H1 (cell line): ENCODE measurements at regions not wholly inside any gene's neighbourhood (a gene's known extent, or its start where the extent isn't known, plus 50 kb on each side); places are given as distances from the start of the nearest gene placed in this dataset.
A peak's percentile ranks its signal among the peaks of the same experiment; 100 is the strongest.

Experiments used
- CTCF ChIA-PET: fragments of 300-600 bp; sonication (Branson Sonifier 250); formaldehyde crosslinking; loops from one replicate; lab custom pipeline; 2021; ENCODE audit not compliant: partially characterized antibody; lab: Charles Lee
- POLR2A ChIA-PET: fragments of 300-600 bp; sonication (Branson Sonifier 250); formaldehyde crosslinking; loops from one replicate; lab custom pipeline; 2021; ENCODE audit warnings: inconsistent platforms; ENCODE audit not compliant: partially characterized antibody; lab: Charles Lee
- DNase-seq, 2 experiments: peaks; one replicate each; pipeline versions ENCODE4 v3.0.0 to v3.0.0-alpha.2; 2010 to 2022; ENCODE audit warnings: low spot score in 2 of 2, low read depth in 1 of 2, mixed read lengths in 1 of 2
- FAIRE-seq: peaks from 2 replicates; lab custom pipeline; 2011; peaks lifted over from hg19 to GRCh38; lab: Jason Lieb, UNC
- H2AFZ ChIP-seq: 2 replicates; pipeline ENCODE4 v1.8.1; 2012; ENCODE audit warnings: low read length, inconsistent platforms
- H2AK5ac ChIP-seq: 2 replicates; pipeline ENCODE4 v1.6.1; 2013; ENCODE audit warnings: low read depth, low read length
- H2BK120ac ChIP-seq: replicated peaks from 2 replicates; pipeline ENCODE3; 2013; ENCODE audit warnings: low read depth, low read length, inconsistent platforms
- H2BK12ac ChIP-seq: 2 replicates; pipeline ENCODE4 v1.6.1; 2013; ENCODE audit warnings: low read depth, low read length
- H2BK15ac ChIP-seq: 2 replicates; pipeline ENCODE4 v1.6.1; 2013; ENCODE audit warnings: low read length
- H2BK20ac ChIP-seq: 2 replicates; pipeline ENCODE4 v1.6.1; 2013; ENCODE audit warnings: low read length
- H2BK5ac ChIP-seq: 2 replicates; pipeline ENCODE4 v1.6.1; 2013; ENCODE audit warnings: low read depth, low read length
- H3K14ac ChIP-seq: 2 replicates; pipeline ENCODE4 v1.6.1; 2013; ENCODE audit warnings: inconsistent platforms; ENCODE audit not compliant: insufficient read length
- H3K18ac ChIP-seq: 2 replicates; pipeline ENCODE4 v1.6.1; 2013; ENCODE audit warnings: low read length; ENCODE audit errors: extremely low read depth
- H3K23ac ChIP-seq: 2 replicates; pipeline ENCODE4 v1.6.1; 2013; ENCODE audit warnings: inconsistent platforms; ENCODE audit not compliant: insufficient read length
- H3K23me2 ChIP-seq: 2 replicates; pipeline ENCODE4 v1.6.1; 2013; ENCODE audit warnings: low read depth, low read length
- H3K27ac ChIP-seq: 2 replicates; pipeline ENCODE4 v1.6.1; 2011; ENCODE audit warnings: low read depth, low read length, inconsistent platforms
- H3K27me3 ChIP-seq, 4 experiments: replicated peaks in 1 of 4; 1 replicate in 1 of 4; 2 replicates in 3 of 4; pipeline versions ENCODE4 v1.6.1 to v1.8.1; 2011 to 2013; ENCODE audit warnings: low read length in 3 of 4, mild to moderate bottlenecking in 3 of 4, inconsistent platforms in 2 of 4, mixed read lengths in 2 of 4, moderate library complexity in 1 of 4; ENCODE audit not compliant: control insufficient read depth in 3 of 4, insufficient read depth in 3 of 4; ENCODE audit errors: extremely low read depth in 1 of 4
- H3K36me3 ChIP-seq, 4 experiments: 2 replicates each; pipeline versions ENCODE4 v1.6.1 to v1.8.1; 2011 to 2013; ENCODE audit warnings: mild to moderate bottlenecking in 4 of 4, low read length in 3 of 4, moderate library complexity in 2 of 4, control low read depth in 1 of 4, inconsistent platforms in 1 of 4; ENCODE audit not compliant: insufficient read depth in 4 of 4, control insufficient read depth in 2 of 4
- H3K4ac ChIP-seq: replicated peaks from 2 replicates; pipeline ENCODE3; 2013; ENCODE audit warnings: low read length, low read depth, mixed read lengths, inconsistent platforms; ENCODE audit not compliant: insufficient read length
- H3K4me1 ChIP-seq, 4 experiments: replicated peaks in 1 of 4; 1 replicate in 1 of 4; 2 replicates in 3 of 4; pipeline versions ENCODE4 v1.6.1 to v1.8.1; 2011 to 2013; ENCODE audit warnings: low read length in 3 of 4, inconsistent platforms in 2 of 4, mixed read lengths in 1 of 4; ENCODE audit not compliant: insufficient read depth in 4 of 4, control insufficient read depth in 3 of 4
- H3K4me2 ChIP-seq, 2 experiments: 2 replicates each; pipeline versions ENCODE4 v1.6.1 to v1.8.1; 2011 to 2013; ENCODE audit warnings: low read depth in 2 of 2, low read length in 2 of 2, control low read depth in 1 of 2, inconsistent platforms in 1 of 2, mild to moderate bottlenecking in 1 of 2; ENCODE audit not compliant: insufficient read depth in 1 of 2
- H3K4me3 ChIP-seq, 4 experiments: fragments of 200-600, 300-600 bp in 1 of 4; sonication (generic), shearing (Covaris generic), sonication (Bioruptor Twin) in 1 of 4; 2 replicates each; pipeline versions ENCODE4 v1.5.1 to v1.8.1; 2011 to 2016; ENCODE audit warnings: low read length in 4 of 4, low read depth in 3 of 4, control low read depth in 2 of 4, inconsistent platforms in 2 of 4, mild to moderate bottlenecking in 2 of 4, mixed read lengths in 1 of 4, moderate library complexity in 1 of 4; ENCODE audit not compliant: insufficient read depth in 2 of 4; ENCODE audit errors: extremely low read depth in 1 of 4
- H3K56ac ChIP-seq: replicated peaks from 2 replicates; pipeline ENCODE3; 2013; ENCODE audit warnings: low read depth, mild to moderate bottlenecking, mixed read lengths, low read length, inconsistent platforms; ENCODE audit not compliant: insufficient read length
- H3K79me1 ChIP-seq: 2 replicates; pipeline ENCODE4 v1.6.1; 2013; ENCODE audit warnings: low read depth, low read length, control low read depth
- H3K79me2 ChIP-seq, 2 experiments: 2 replicates each; pipeline versions ENCODE4 v1.6.1 to v1.8.1; 2012 to 2013; ENCODE audit warnings: low read length in 2 of 2, mild to moderate bottlenecking in 2 of 2, inconsistent platforms in 1 of 2; ENCODE audit not compliant: insufficient read depth in 2 of 2, control insufficient read depth in 1 of 2
- H3K9ac ChIP-seq, 4 experiments: replicated peaks in 1 of 4; 1 replicate in 1 of 4; 2 replicates in 3 of 4; pipeline versions ENCODE4 v1.6.1 to v1.8.1; 2011 to 2013; ENCODE audit warnings: low read depth in 3 of 4, low read length in 3 of 4, control low read depth in 2 of 4, mild to moderate bottlenecking in 2 of 4, moderate library complexity in 2 of 4, inconsistent platforms in 1 of 4; ENCODE audit errors: extremely low read depth in 1 of 4
- H3K9me3 ChIP-seq, 2 experiments: 2 replicates each; pipeline versions ENCODE4 v1.6.1 to v1.8.1; 2012 to 2013; ENCODE audit warnings: mild to moderate bottlenecking in 2 of 2, moderate library complexity in 2 of 2, control low read depth in 1 of 2, inconsistent platforms in 1 of 2, low read depth in 1 of 2, low read length in 1 of 2, mixed read lengths in 1 of 2; ENCODE audit not compliant: insufficient read depth in 2 of 2
- H4K20me1 ChIP-seq, 2 experiments: replicated peaks in 1 of 2; 2 replicates each; pipeline versions ENCODE3 to v1.8.1; 2011 to 2013; ENCODE audit warnings: inconsistent platforms in 2 of 2, low read length in 2 of 2, mild to moderate bottlenecking in 1 of 2; ENCODE audit not compliant: insufficient read depth in 2 of 2, control insufficient read depth in 1 of 2
- H4K5ac ChIP-seq: 2 replicates; pipeline ENCODE4 v1.6.1; 2013; ENCODE audit warnings: low read length, low read depth, mixed read lengths, inconsistent platforms; ENCODE audit not compliant: insufficient read length
- H4K8ac ChIP-seq: 2 replicates; pipeline ENCODE4 v1.8.0; 2013; ENCODE audit warnings: mild to moderate bottlenecking, moderate library complexity, low read length, inconsistent platforms; ENCODE audit not compliant: insufficient read depth; ENCODE audit errors: extremely low read depth
- H4K91ac ChIP-seq: replicated peaks from 2 replicates; pipeline ENCODE3; 2013; ENCODE audit warnings: low read length, mixed read lengths, inconsistent platforms; ENCODE audit not compliant: insufficient read length
- BCL11A ChIP-seq, 2 experiments: IDR thresholded peaks; one replicate each; pipeline ENCODE4 v1.6.1; 2011; ENCODE audit warnings: low read depth in 2 of 2, low read length in 2 of 2, mild to moderate bottlenecking in 2 of 2
- CHD1 ChIP-seq: IDR thresholded peaks from 2 replicates; pipeline ENCODE4 v1.6.1; 2012; ENCODE audit warnings: low read depth, low read length, improper control_type of control experiment
- CREB1 ChIP-seq: IDR thresholded peaks from 2 replicates; pipeline ENCODE4 v1.6.1; 2012; ENCODE audit warnings: inconsistent platforms
- FOSL1 ChIP-seq: IDR thresholded peaks from 2 replicates; pipeline ENCODE4 v1.6.1; 2011; ENCODE audit warnings: mild to moderate bottlenecking, low read depth, low read length, moderate library complexity; ENCODE audit not compliant: insufficient read depth
- HDAC6 ChIP-seq: IDR thresholded peaks from one replicate; pipeline ENCODE4 v1.7.1; 2012; ENCODE audit warnings: low read depth, mild to moderate bottlenecking, inconsistent platforms, low read length, moderate library complexity
- JUND ChIP-seq: IDR thresholded peaks from 2 replicates; pipeline ENCODE4 v1.6.1; 2011; ENCODE audit warnings: mild to moderate bottlenecking, improper control_type of control experiment, low read length
- KDM1A ChIP-seq: fragments of 200-600, 300-600 bp; sonication (generic); IDR thresholded peaks from 2 replicates; pipeline ENCODE4 v1.7.1; 2016; ENCODE audit warnings: mild to moderate bottlenecking, low read length, borderline replicate concordance
- MAFK ChIP-seq: IDR thresholded peaks from 2 replicates; pipeline ENCODE4 v1.6.1; 2012; ENCODE audit warnings: low read depth, mild to moderate bottlenecking, improper control_type of control experiment, low read length
- POU5F1 ChIP-seq: IDR thresholded peaks from 2 replicates; pipeline ENCODE4 v1.6.1; 2011; ENCODE audit warnings: low read depth, mild to moderate bottlenecking, low read length, moderate library complexity
- RXRA ChIP-seq: IDR thresholded peaks from 2 replicates; pipeline ENCODE4 v1.6.1; 2011; ENCODE audit warnings: low read depth, mild to moderate bottlenecking, low read length, moderate library complexity; ENCODE audit not compliant: insufficient read depth
- SAP30 ChIP-seq: fragments of 300-600 bp; sonication (generic); IDR thresholded peaks from 2 replicates; pipeline ENCODE4 v1.7.1; 2012; ENCODE audit warnings: low read length, moderate library complexity, mild to moderate bottlenecking, inconsistent platforms; ENCODE audit not compliant: insufficient read depth, insufficient replicate concordance
- SIRT6 ChIP-seq: IDR thresholded peaks from one replicate; pipeline ENCODE4 v1.7.1; 2012; ENCODE audit warnings: low read length, inconsistent platforms
- SP2 ChIP-seq: IDR thresholded peaks from 2 replicates; pipeline ENCODE4 v1.6.1; 2012; ENCODE audit warnings: mild to moderate bottlenecking, low read length, inconsistent platforms
- SP4 ChIP-seq: IDR thresholded peaks from 2 replicates; pipeline ENCODE4 v1.6.1; 2012; ENCODE audit warnings: low read length, inconsistent platforms
- WGBS, 2 experiments: shearing (Covaris generic) in 1 of 2; methylation state at CpG; one replicate each; pipeline versions ENCODE4 v1.1.6 to v1.1.7; 2013 to 2015; ENCODE audit warnings: low lambda C conversion rate in 2 of 2, mixed read lengths in 2 of 2, inconsistent platforms in 1 of 2, low coverage in 1 of 2, missing lambda C conversion rate in 1 of 2; ENCODE audit not compliant: insufficient replicate concordance in 2 of 2, insufficient coverage in 1 of 2, insufficient read length in 1 of 2; ENCODE audit errors: extremely low coverage in 1 of 2, missing lambda C conversion rate in 1 of 2; 5-methylcytosine and 5-hydroxymethylcytosine counted together
- TF ChIP-seq, protein P1 (sequence below): IDR thresholded peaks from 2 replicates; pipeline ENCODE4 v1.6.1; 2011; ENCODE audit warnings: low read length, improper control_type of control experiment

- Histone ChIP-seq H3K79me1 (no peaks in the 10 kb centered on the region), H2BK15ac (no peak overlapping the region), H3K4ac (no peak overlapping the region), H3K27me3 (no peaks in the 10 kb centered on the region), H3K18ac (no peak overlapping the region), H3K36me3 (no peaks in the 10 kb centered on the region), H2BK12ac (peak overlapping the region; percentile 87), H3K4me3 (no peak overlapping the region), H3K23ac (no peak overlapping the region), H3K23me2 (no peaks in the 10 kb centered on the region), H4K91ac (no peak overlapping the region), H3K4me1 (peaks cover 0 to 4% (median 0%) of the 10 kb centered on the region in 4 experiments; a peak in 3 of 7 replicates), H2BK120ac (no peak overlapping the region), H2BK20ac (no peak overlapping the region), H3K9ac (no peak overlapping the region), H3K27ac (no peak overlapping the region), H2AK5ac (no peak overlapping the region), H3K56ac (no peak overlapping the region), H3K79me2 (no peaks in the 10 kb centered on the region), H3K4me2 (no peak overlapping the region), H4K8ac (no peak overlapping the region; the same call in 1 of the 2 replicates), H4K5ac (no peak overlapping the region), H3K9me3 (peaks cover 0 to 6% of the 10 kb centered on the region in 2 experiments; a peak in 1 of 4 replicates), H3K14ac (no peak overlapping the region), H2AFZ (peak overlapping the region; percentile 94), H4K20me1 (no peaks in the 10 kb centered on the region), H2BK5ac (no peak overlapping the region)
- WGBS, 2 experiments, result 95% methylated on average over 4 of the region's 4 CpGs; no CpG with 5 or more reads in 1 of the 2 experiments
- ChIA-PET CTCF (interaction anchor here (0.8 to 3.2 kb wide), 28 partner anchors 10 to 1015 kb away, joined by 3 to 45 read pairs (median 4); no protein-coding TSS in a partner anchor), POLR2A (interaction anchor here (1.2 kb wide), 2 partner anchors 34 to 305 kb away, joined by 3 read pairs; no protein-coding TSS in a partner anchor)
- no peak for DNase-seq
- no peak for FAIRE-seq
- TF ChIP-seq FOSL1, result no peak
- no peak for TF ChIP-seq KDM1A
- TF ChIP-seq SIRT6, result no peak
- TF ChIP-seq CHD1, result no peak
- no peak for TF ChIP-seq RXRA
- no peak for TF ChIP-seq HDAC6
- TF ChIP-seq, protein P1, sequence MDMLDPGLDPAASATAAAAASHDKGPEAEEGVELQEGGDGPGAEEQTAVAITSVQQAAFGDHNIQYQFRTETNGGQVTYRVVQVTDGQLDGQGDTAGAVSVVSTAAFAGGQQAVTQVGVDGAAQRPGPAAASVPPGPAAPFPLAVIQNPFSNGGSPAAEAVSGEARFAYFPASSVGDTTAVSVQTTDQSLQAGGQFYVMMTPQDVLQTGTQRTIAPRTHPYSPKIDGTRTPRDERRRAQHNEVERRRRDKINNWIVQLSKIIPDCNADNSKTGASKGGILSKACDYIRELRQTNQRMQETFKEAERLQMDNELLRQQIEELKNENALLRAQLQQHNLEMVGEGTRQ, result no peak
- TF ChIP-seq SP2, result no peak
- no peak for TF ChIP-seq JUND
- no peak for TF ChIP-seq MAFK
- no peak for TF ChIP-seq SP4
- no peak for TF ChIP-seq CREB1
- TF ChIP-seq BCL11A (IDR thresholded peaks at IDR 0.05; ENCODE audit: low read depth in 2 of 2, low read length in 2 of 2), result no peak
- TF ChIP-seq SAP30, result no peak
- TF ChIP-seq POU5F1, result no peak
Measured at GRCh38 chr1:147388969-147389368, 146.5 kb downstream of the CHD1L start.
